Loucy (cell line): ENCODE measurements at regions not wholly inside any gene's neighbourhood (a gene's known extent, or its start where the extent isn't known, plus 50 kb on each side); places are given as distances from the start of the nearest gene placed in this dataset.

Source experiments
- CTCF ChIP-seq: fragments of 200-600 bp; sonication (generic); conservative IDR thresholded peaks from 2 replicates; pipeline ENCODE4 v1.5.1; 2014; ENCODE audit warnings: mild to moderate bottlenecking, antibody characterized with exemption, low read length
- EZH2phosphoT487 ChIP-seq: fragments of 200-600 bp; IDR thresholded peaks from 2 replicates; pipeline ENCODE4 v1.6.1; 2018; ENCODE audit warnings: antibody characterized with exemption, mild to moderate bottlenecking, moderate library complexity, borderline replicate concordance

GRCh38 chr7:70907259-70908247 is 224.4 kb upstream of the GALNT17 start:
- no peak for TF ChIP-seq CTCF
- TF ChIP-seq EZH2phosphoT487 = no peak
